Activated T-cell treated with anti-CD3 and anti-CD28 coated beads for 24 hours (primary cell): ENCODE measurements at regions not wholly inside any gene's neighbourhood (a gene's known extent, or its start where the extent isn't known, plus 50 kb on each side); places are given as distances from the start of the nearest gene placed in this dataset.

Experiments
- DNase-seq: peaks from one replicate; pipeline ENCODE4 v3.0.0-alpha.2; 2020; ENCODE audit warnings: low read depth

GRCh38 chr10:104576611-104577010 lies 64.5 kb upstream of the SORCS3 start:
- no peak for DNase-seq

- DNase-seq, result no peak
These were observed 63.9 kb upstream of the SORCS3 start for GRCh38 chr10:104577163-104577562.

- no peak for DNase-seq
These were observed 63.1 kb upstream of the SORCS3 start for GRCh38 chr10:104577861-104578521.

DNA sequence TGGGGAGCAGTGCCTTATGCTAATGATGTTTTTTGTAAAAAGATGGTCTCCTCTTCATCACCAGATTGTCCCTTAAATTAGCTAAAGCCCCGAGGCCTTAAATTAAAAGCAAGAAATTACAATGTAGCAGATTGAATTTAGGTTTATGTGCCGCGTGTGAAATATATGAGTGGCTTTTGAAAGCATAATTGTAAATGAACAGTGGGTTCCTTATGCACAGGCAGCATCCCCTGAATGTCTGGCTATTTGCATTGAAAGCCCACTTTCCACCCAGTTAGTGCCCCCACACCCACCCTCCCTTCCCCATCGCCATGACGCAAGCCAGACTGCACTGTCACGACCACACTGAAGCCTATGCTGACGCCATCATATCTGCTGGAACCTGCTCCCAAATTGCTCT lies 62.4 kb upstream of the SORCS3 start:
- DNase-seq, result no peak

DNA sequence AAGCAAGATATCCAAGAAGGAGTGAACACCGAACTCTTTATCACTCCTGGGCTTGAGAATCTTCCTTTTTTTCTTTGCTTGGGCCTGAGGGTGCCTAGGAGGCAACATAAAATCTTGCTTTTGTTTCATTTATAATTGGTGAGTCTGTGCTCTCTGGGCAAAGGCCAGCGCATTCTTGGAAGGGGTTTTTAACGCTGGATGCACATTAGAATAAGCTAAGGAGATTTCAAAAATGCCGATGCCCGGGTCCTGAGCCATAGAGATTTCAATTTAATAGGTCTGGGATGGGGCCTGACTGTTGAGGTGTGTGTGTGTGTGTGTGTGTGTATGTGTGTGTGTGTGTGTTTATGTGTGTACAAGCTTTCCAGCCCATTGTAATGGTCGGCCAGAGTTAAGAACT lies 62.0 kb upstream of the SORCS3 start:
- no peak for DNase-seq

DNA sequence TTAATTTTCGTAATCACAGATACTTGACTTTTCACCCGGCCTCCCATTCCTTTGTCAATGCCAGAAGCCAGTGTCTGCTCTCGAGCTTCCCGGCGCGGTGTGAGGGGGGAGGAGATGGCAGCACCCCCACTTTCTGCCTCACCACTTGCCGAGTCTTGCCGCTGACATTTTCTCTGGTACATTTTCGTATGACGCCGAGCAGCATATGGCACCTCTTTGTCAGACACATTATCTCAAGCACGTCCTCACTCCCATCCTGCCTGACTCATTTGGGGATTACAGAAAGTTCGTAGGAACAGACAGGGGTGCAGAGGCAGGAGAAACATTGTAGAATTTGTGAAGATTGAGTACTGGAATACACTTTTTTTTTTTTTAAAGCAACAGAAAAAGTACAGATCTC lies 60.8 kb upstream of the SORCS3 start:
- DNase-seq, result no peak

DNA sequence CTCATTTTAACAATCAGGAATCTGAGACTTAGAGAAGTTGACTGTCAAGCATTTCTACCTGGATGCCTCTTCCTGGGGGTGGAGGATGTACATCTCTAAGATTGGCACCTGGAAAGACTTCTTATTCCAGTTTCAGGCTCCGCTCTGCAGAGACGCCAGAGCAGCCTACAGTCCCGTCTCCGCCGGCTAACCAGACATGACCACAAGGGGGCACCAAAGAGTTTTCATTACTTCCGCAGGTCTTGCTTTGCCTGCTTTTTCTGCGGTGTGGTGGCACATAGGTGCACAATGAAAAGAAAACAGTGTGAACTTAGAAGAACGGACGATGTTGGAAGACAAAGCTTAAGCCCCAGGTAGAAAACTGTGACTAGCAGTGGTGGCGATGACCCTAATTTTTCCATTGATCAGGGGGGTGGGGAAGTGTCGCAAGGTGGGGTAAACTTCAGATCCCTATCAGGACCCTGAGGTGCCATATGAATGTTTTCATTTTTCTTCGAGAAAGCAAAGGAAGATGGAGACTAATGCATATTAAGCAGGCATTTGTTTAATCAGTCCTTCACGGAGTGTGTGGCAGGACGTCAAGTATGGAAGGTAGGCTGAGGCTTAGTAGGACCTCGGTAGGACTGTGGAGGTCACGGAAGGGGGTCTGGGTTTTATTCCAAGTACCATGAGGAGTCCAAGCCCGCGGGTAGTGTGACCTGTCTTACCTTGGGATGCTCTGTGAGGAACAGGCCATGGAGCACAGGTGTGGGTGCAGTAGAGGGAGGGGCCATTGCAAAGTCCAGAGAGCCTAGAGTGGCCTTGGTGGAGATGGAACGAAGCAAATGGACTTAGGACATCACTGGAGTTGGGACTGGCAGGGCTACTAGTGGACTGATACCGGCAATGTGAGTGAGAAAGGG lies 60.1 kb upstream of the SORCS3 start:
- peak; percentile 60 for DNase-seq

GRCh38 chr10:104581884-104582601 lies 59.0 kb upstream of the SORCS3 start:
- DNase-seq, result no peak

DNA sequence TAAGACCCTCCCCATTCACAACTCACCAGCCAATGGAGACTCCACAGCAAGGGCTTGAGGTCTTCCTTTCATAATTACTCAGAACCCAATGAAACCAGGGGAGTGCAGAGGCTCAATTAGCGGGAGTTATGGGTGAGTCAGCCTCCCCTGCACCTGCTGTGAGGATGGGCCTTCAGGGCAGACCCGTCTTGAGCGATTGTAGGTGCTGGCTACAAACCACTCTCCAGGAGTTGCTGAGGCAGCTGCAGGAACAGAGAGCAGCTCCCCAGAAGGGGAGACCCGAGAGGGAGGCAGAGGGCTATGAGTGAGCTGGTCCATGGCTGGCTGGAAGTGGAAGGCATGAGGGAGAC lies 58.5 kb upstream of the SORCS3 start:
- no peak for DNase-seq

GRCh38 chr10:104582966-104583365 lies 58.1 kb upstream of the SORCS3 start:
- DNase-seq, result no peak

- no peak for DNase-seq
These were observed 56.5 kb upstream of the SORCS3 start for GRCh38 chr10:104584541-104584940.

GRCh38 chr10:104587751-104588150 lies 53.3 kb upstream of the SORCS3 start:
- no peak for DNase-seq

- no peak for DNase-seq
These were observed 51.7 kb upstream of the SORCS3 start for GRCh38 chr10:104589431-104589830.

GRCh38 chr10:104589871-104590270 lies 51.2 kb upstream of the SORCS3 start:
- no peak for DNase-seq
